ENCODE measurements at regions not wholly inside any gene's neighbourhood (a gene's known extent, or its start where the extent isn't known, plus 50 kb on each side); places are given as distances from the start of the nearest gene placed in this dataset.

GRCh38 chr9:84123648-84124406 lies 143.2 kb downstream of the RMI1 start:
- peak; percentile 82 for DNase-seq (ENCODE audit: low read depth)
- peak overlapping the region; percentile 16; the same call in 1 of the 2 replicates for H3K4me3 ChIP-seq (ENCODE audit: low read depth, low read length)
- no peak for TF ChIP-seq CTCF (IDR thresholded peaks at IDR 0.05; ENCODE audit: insufficient read depth, low read depth, low read length, missing control alignments)

GRCh38 chr9:84125046-84125445 lies 144.4 kb downstream of the RMI1 start:
- TF ChIP-seq CTCF (IDR thresholded peaks at IDR 0.05; ENCODE audit: insufficient read depth, low read depth, low read length, missing control alignments), result no peak
- DNase-seq (ENCODE audit: low read depth), result no peak
- no peak overlapping the region for H3K4me3 ChIP-seq (ENCODE audit: low read depth, low read length)

- DNase-seq (ENCODE audit: low read depth), result no peak
- no peak for TF ChIP-seq CTCF (IDR thresholded peaks at IDR 0.05; ENCODE audit: insufficient read depth, low read depth, low read length, missing control alignments)
- H3K4me3 ChIP-seq (ENCODE audit: low read depth, low read length), result no peak overlapping the region
These were observed 148.9 kb downstream of the RMI1 start for GRCh38 chr9:84129529-84129928.

GRCh38 chr9:84136119-84136868 lies 155.7 kb downstream of the RMI1 start:
- no peak for DNase-seq (ENCODE audit: low read depth)
- no peak overlapping the region for H3K4me3 ChIP-seq (ENCODE audit: low read depth, low read length)

GRCh38 chr9:84137968-84138367 lies 157.4 kb downstream of the RMI1 start:
- peak; percentile 26 for DNase-seq (ENCODE audit: low read depth)
- TF ChIP-seq CTCF (IDR thresholded peaks at IDR 0.05; ENCODE audit: insufficient read depth, low read depth, low read length, missing control alignments), result no peak

More at GRCh38 chr9:84136119-84136868, 155.7 kb downstream of the RMI1 start:
- no peak for TF ChIP-seq CTCF (IDR thresholded peaks at IDR 0.05; ENCODE audit: insufficient read depth, low read depth, low read length, missing control alignments)

GRCh38 chr9:84138541-84138940 lies 157.9 kb downstream of the RMI1 start:
- DNase-seq (ENCODE audit: low read depth), result no peak
- no peak for TF ChIP-seq CTCF (IDR thresholded peaks at IDR 0.05; ENCODE audit: insufficient read depth, low read depth, low read length, missing control alignments)
- H3K4me3 ChIP-seq (ENCODE audit: low read depth, low read length), result no peak overlapping the region

More at GRCh38 chr9:84137968-84138367, 157.4 kb downstream of the RMI1 start:
- H3K4me3 ChIP-seq (ENCODE audit: low read depth, low read length), result no peak overlapping the region
